Erythroblast (primary cell): ENCODE measurements at regions not wholly inside any gene's neighbourhood (a gene's known extent, or its start where the extent isn't known, plus 50 kb on each side); places are given as distances from the start of the nearest gene placed in this dataset.

Source experiments
- DNase-seq, 2 experiments: peaks; one replicate each; lab custom pipeline; 2025; lab: John Stamatoyannopoulos, UW
- GATA1 ChIP-seq: IDR thresholded peaks from 2 replicates; pipeline ENCODE4 v1.6.1; 2011; ENCODE audit warnings: low read depth, mild to moderate bottlenecking, control low read depth, low read length, moderate library complexity
- POLR2A ChIP-seq: IDR thresholded peaks from 2 replicates; pipeline ENCODE4 v1.6.1; 2011; ENCODE audit warnings: mild to moderate bottlenecking, low read length

DNA sequence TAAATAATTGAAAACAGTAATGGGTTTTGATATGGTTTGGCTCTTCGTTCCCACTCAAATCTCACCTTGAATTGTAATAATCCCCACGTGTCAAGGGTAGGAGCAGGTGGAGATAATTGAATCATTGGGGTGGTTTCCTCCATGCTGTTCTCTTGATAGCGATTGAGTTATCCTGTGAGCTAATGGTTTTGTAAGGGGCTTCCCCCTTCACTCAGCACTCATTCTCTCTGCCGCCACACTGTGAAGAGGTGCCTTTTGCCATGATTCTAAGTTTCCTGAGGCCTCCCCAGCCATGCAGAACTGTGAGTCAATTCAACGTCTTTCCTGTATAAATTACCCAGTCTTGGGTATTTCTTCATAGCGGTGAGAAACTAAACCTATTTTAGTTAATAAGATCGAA, 551.7 kb upstream of the POT1 start:
- TF ChIP-seq GATA1, result no peak
- DNase-seq, result no peak

DNA sequence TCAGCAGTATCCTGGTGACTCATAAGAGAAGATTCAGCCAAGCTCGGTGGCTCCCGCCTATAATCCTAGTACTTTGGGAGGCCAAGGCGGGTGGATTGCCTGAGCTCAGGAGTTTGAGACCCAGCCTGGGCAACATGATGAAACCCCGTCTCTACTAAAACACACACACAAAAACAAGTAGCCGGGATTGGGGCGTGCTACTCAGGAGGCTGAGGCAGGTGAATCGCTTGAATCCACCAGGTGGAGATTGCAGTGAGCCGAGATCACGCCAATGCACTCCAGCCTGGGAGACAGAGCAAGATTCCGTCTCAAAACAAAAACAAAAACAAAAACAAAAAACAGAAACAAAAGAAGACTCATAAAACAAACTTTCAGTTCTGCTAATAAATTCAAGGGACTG, 551.1 kb upstream of the POT1 start:
- DNase-seq, result no peak
- no peak for TF ChIP-seq POLR2A
- TF ChIP-seq GATA1, result no peak

DNA sequence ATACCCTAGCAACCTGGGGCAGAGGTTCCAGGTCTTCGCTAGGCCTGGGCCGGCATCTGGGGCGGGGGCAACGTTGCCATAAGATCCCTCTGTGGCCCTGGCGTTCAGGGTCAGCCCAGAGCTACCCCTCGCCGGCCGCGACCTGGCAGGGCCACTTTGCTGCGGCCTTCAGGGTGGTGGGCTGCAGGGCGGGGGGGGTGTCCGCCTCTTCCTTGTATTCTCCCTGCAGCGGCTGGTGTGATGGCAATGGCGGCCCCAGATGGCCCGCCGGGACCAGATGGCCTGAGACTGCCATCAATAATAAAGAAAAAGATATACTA, 539.2 kb upstream of the POT1 start:
- TF ChIP-seq GATA1, result no peak
- no peak for TF ChIP-seq POLR2A
- no peak for DNase-seq

DNA sequence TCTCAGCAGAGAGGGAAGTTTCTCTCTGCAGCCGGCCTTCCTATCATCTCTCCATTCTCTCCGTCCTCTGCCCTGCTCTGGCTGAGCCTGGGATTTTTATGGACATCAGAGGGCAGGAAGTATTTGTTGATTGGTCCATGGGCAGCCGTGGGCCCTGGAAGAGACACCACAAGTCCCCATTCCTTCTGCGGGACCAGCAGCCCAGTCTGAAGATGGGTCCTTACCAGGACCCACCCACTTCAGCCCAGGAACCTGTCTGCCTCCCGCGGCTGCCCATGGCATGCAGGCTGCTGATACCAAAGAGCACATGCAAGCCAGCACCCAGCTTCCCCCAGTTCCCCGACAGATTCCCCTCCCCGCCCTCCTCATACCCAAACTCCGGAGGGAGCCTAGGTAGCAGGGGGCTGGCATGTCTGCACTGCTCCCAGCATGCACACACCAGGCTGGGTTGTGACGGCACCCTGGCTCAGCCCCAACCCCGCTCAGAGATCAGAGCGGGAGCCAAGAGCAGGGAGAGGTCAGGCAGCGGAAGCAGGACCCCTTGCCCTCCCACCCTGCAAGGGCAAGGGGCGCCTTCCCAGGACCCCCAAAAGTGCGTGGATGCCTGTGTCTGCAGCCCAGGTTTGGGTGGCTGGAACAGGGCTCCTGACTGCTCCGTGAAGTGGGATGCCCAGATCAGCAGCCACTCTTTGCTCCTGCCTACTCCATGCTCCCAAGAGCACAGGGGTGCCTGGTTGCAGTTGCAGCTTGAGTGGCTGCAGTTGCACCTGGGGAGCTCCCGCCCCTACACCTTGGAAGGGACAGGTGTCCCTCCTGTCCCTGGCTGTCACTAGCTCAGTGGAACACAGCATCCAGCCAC, 538.6 kb upstream of the POT1 start:
- TF ChIP-seq GATA1 (no peak), POLR2A (no peak)
- no peak for DNase-seq

- TF ChIP-seq GATA1, result no peak
- no peak for TF ChIP-seq POLR2A
- no peak for DNase-seq
These were observed 535.9 kb upstream of the POT1 start for GRCh38 chr7:125465527-125465926.

GRCh38 chr7:125462615-125463014, 533.0 kb upstream of the POT1 start:
- DNase-seq, result no peak
- TF ChIP-seq POLR2A, result no peak
- TF ChIP-seq GATA1, result no peak

GRCh38 chr7:125459038-125459437, 529.4 kb upstream of the POT1 start:
- TF ChIP-seq GATA1, result no peak
- TF ChIP-seq POLR2A, result no peak
- no peak for DNase-seq

DNA sequence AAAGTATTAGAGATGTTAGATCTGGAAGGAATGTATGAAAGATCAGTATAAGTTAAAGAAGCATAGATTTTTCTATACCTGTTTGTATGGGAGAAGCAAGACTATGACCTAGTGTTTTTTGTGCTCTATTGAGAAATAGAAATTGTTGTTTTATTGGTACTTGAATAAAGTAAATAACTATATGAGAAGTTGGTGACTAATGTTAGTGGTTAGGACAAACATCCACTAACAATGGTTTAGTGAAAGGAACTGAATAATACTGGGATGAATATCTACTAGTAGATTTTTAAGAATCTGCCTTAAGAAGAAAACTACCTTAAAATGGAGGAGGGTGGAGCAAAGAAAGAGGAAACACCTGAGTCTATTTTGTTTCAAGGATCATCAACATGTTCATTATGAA, 521.1 kb upstream of the POT1 start:
- no peak for TF ChIP-seq GATA1
- TF ChIP-seq POLR2A, result no peak
- DNase-seq, result no peak

DNA sequence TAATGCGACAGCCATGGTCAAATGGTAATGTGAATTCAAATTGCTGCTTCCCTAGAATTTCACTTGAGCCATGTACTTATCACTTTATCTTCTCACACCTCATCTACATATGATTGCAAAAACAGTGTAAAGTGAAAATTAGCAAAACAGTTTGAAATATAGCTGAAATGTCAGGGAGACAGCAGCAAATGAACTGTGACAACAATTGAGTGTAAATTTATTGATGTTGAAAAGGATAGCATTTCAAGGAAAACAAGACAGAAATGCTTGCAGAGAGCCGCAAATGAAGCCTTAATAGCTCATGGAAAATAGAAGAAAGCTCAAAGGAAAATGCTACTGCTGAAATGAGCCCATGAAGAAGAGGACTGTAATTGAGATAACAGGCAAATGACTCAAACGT, 516.2 kb upstream of the POT1 start:
- no peak for DNase-seq
- TF ChIP-seq POLR2A, result no peak

GRCh38 chr7:125444864-125445263, 515.2 kb upstream of the POT1 start:
- DNase-seq, result no peak
- TF ChIP-seq POLR2A (no peak), GATA1 (no peak)

DNA sequence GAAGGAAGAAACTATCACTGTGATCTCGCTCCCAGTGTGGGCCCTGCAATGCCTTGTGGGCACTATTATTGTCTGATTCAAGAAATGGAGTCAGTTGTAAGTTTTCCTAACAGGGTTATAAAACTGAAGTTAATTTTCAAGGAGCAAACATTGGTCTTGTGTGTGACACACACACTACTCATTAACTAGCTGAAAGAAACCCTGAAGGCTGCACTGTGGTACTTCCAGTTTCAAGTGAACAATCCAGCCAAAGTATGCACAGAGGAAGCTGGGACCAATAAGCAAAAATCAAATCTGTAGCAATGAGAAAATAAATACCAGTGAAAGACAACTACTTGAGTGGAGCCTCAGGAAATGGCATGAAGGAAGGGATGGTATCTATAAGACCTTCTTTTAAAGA, 506.6 kb upstream of the POT1 start:
- no peak for DNase-seq
- TF ChIP-seq GATA1 (no peak), POLR2A (no peak)

DNA sequence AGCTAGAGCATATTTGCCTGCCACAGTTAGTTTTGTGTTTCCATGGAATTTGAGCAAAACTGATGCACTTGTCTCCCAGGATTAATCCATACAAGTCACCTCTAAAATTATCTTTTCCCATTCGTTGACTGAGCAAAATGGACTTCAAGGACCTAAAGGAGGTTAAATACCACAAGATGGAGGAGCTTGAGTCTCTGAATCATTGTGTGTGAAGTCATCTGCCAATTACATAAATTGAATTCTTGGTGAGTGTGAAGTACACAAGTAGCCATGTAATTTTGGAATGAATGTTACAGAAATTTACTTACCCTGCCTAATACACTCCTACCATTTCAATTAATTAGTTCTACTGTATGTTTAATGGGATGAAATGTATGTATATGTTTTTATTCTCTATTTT, 501.7 kb upstream of the POT1 start:
- DNase-seq, result no peak

GRCh38 chr7:125430013-125430412, 500.4 kb upstream of the POT1 start:
- TF ChIP-seq POLR2A, result no peak
- no peak for TF ChIP-seq GATA1
- DNase-seq, result no peak

More for the DNA sequence above, 501.7 kb upstream of the POT1 start:
- TF ChIP-seq POLR2A (no peak), GATA1 (no peak)

DNA sequence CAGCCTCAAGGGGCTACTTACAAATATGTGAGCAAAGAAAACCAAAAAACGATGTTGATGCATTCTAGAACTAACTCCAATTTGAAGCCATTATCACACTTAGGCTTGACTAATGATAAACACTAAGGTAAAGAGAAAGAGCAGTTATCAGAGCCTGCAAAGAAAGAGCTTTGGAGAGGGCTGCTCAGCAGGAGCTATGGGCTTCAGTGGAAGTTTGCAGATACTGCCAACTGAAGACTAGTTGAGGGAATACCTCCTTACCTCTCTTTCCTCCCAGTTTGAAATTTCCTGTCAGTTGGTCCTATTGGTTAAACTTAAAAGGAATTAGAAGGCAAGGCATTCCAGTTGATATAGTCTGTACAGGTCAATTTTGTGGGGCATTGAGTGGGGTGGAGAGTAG, 498.1 kb upstream of the POT1 start:
- DNase-seq, result no peak

DNA sequence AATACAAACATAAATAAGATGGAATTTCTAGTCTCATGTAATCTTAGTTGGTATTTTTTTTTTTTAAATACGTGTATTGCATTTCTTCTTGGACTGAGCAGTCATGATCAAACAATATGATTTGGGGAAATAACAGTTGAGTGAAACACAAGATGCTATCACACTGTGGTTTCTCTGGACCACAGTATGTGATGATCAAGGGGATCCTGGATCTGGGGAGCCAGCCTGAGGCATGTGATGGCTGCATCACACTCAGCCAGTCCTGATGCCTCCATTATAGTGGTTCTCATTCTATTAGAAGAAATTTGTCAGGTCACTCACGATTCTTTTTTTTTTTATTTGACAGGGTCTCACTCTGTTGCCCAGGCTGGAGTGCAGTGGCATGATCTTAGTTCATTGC, 495.9 kb upstream of the POT1 start:
- TF ChIP-seq GATA1 (no peak), POLR2A (no peak)
- no peak for DNase-seq

More for the DNA sequence above, 498.1 kb upstream of the POT1 start:
- TF ChIP-seq POLR2A (no peak), GATA1 (no peak)
